BJ (cell line): ENCODE measurements at regions not wholly inside any gene's neighbourhood (a gene's known extent, or its start where the extent isn't known, plus 50 kb on each side); places are given as distances from the start of the nearest gene placed in this dataset.

ENCODE experiments used
- CTCF ChIA-PET: fragments of 350-600 bp; formaldehyde crosslinking; extraction: SDS; loops from one replicate; lab custom pipeline; 2021; ENCODE audit warnings: antibody characterized with exemption, inconsistent platforms; lab: Yijun Ruan, JAX
- POLR2A ChIA-PET: fragments of 300-600 bp; sonication (Branson Sonifier 250); formaldehyde crosslinking; extraction: SDS; loops from one replicate; lab custom pipeline; 2021; ENCODE audit warnings: antibody characterized with exemption; lab: Charles Lee
- DNase-seq: peaks from one replicate; pipeline ENCODE4 v3.0.0-alpha.2; 2011; ENCODE audit warnings: low read depth
- H3K27me3 ChIP-seq: 2 replicates; pipeline ENCODE4 v1.6.0; 2011; ENCODE audit warnings: low read length; ENCODE audit not compliant: control insufficient read depth, insufficient read depth
- H3K36me3 ChIP-seq: 2 replicates; pipeline ENCODE4 v1.5.1; 2011; ENCODE audit warnings: low read length; ENCODE audit not compliant: control insufficient read depth, insufficient read depth
- H3K4me3 ChIP-seq: 2 replicates; pipeline ENCODE4 v1.5.1; 2011; ENCODE audit warnings: low read depth, mild to moderate bottlenecking, control low read depth, low read length
- CTCF ChIP-seq: IDR thresholded peaks from 2 replicates; pipeline ENCODE4 v1.5.1; 2011; ENCODE audit warnings: low read depth, mild to moderate bottlenecking, control low read depth, inconsistent platforms, low read length, moderate library complexity; ENCODE audit not compliant: insufficient read depth

- ChIA-PET POLR2A (no interaction called here), CTCF (no interaction called here)
- no peaks in the 10 kb centered on the region for H3K36me3 ChIP-seq
- H3K27me3 ChIP-seq, result no peaks in the 10 kb centered on the region
- H3K4me3 ChIP-seq, result no peak overlapping the region
- no peak for DNase-seq
- TF ChIP-seq CTCF, result no peak
These were observed 763.8 kb downstream of the GBE1 start for GRCh38 chr3:80997622-80998021.

- Histone ChIP-seq H3K27me3 (no peaks in the 10 kb centered on the region), H3K4me3 (no peak overlapping the region), H3K36me3 (no peaks in the 10 kb centered on the region)
- no peak for TF ChIP-seq CTCF
- DNase-seq, result no peak
- ChIA-PET CTCF (no interaction called here), POLR2A (no interaction called here)
These were observed 766.7 kb downstream of the GBE1 start for GRCh38 chr3:80994767-80995166.

- no peaks in the 10 kb centered on the region for H3K27me3 ChIP-seq
- no peak for DNase-seq
- H3K36me3 ChIP-seq, result no peaks in the 10 kb centered on the region
- POLR2A ChIA-PET, result no interaction called here
- no peak for TF ChIP-seq CTCF
- CTCF ChIA-PET, result no interaction called here
- no peak overlapping the region for H3K4me3 ChIP-seq
These were observed 767.3 kb downstream of the GBE1 start for GRCh38 chr3:80994085-80994665.

DNA sequence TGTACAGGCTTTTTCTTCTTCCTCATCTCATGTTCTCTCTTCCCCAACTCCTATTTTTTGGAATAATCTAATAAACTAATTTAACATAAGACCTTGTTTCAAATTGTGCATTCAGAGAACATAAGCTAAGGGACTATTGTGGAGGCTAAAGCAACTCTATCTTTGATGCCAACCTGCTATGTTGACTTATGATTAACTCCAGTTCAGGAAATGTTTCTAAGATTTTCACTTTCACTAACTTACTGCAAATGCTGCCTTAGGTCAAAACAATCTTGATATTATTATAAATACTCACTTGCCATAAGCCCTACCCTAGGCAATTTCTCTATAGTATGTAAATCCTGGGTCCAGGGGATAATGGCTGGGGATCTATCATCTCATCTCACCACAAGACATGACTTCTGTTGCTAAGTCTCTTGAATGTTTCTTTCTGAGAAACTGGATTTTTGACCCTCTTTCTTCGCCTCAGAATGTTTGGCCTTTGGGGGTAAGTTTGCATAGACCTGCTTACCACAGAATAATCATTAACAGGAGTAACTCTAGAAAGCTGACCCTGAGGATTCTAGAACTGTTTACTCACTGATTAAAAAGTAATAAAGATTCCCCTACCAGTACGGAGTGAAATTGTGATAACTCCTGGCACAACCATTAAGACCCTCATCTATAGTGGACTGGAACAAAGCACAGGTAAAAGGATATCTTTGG lies 768.1 kb downstream of the GBE1 start:
- no peak for DNase-seq
- Histone ChIP-seq H3K27me3 (no peaks in the 10 kb centered on the region), H3K36me3 (no peaks in the 10 kb centered on the region), H3K4me3 (no peak overlapping the region)
- TF ChIP-seq CTCF, result no peak
- ChIA-PET CTCF (no interaction called here), POLR2A (no interaction called here)

DNA sequence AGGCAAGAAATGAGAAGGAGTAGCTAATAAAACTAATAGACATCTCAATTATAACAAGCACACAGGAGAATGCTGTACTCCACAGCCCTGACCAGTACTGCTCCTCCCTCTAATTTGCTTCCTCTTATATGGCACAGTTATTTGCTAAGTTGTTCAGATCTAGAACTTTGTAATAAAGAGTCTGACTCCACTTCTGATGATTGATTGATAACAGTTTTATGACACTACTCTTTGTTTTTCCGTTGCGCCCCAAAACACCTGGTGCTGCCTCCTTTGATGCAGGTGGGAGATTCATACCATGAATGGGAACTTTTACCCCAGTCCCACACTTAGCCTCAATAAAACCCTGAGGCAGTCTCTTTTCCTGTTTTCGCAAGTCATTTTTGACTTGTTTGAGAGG lies 777.7 kb downstream of the GBE1 start:
- H3K36me3 ChIP-seq, result no peaks in the 10 kb centered on the region
- H3K27me3 ChIP-seq, result no peaks in the 10 kb centered on the region
- CTCF ChIA-PET, result no interaction called here
- TF ChIP-seq CTCF, result no peak
- DNase-seq, result no peak
- H3K4me3 ChIP-seq, result no peak overlapping the region
- POLR2A ChIA-PET, result no interaction called here
